ENCODE measurements at regions not wholly inside any gene's neighbourhood (a gene's known extent, or its start where the extent isn't known, plus 50 kb on each side); places are given as distances from the start of the nearest gene placed in this dataset.

- H3K27me3 ChIP-seq = no peaks in the 10 kb centered on the region
- H3K4me1 ChIP-seq = no peaks in the 10 kb centered on the region
- peaks cover 0 to 6% (median 0%) of the 10 kb centered on the region in 4 donors for H3K9me3 ChIP-seq
- H3K27ac ChIP-seq = no peak overlapping the region
- peak in 1 of 2 donors; percentile 34 for DNase-seq
- H3K4me3 ChIP-seq = no peak overlapping the region
- 63 to 73% (median 68%) methylated on average over 4 of the region's 4 CpGs for WGBS, 5 donors
- TF ChIP-seq CTCF (IDR thresholded peaks at IDR 0.05) = no peak
- no peak for TF ChIP-seq EP300 (IDR thresholded peaks at IDR 0.05)
- no peak for TF ChIP-seq POLR2AphosphoS5 (IDR thresholded peaks at IDR 0.05)
- no peaks in the 10 kb centered on the region for H3K36me3 ChIP-seq
- intact Hi-C loops (cut with DNase I; ENCODE audit: low total_unique reads) = no loop called here
Observed at GRCh38 chr11:38416141-38416540, 1818.1 kb upstream of the RAG2 start.

- Histone ChIP-seq H3K27ac (no peak overlapping the region), H3K36me3 (no peaks in the 10 kb centered on the region), H3K4me1 (no peaks in the 10 kb centered on the region), H3K9me3 (peaks cover 0 to 6% (median 0%) of the 10 kb centered on the region in 4 donors), H3K4me3 (no peak overlapping the region), H3K27me3 (no peaks in the 10 kb centered on the region)
- WGBS, 5 donors = 35 to 51% (median 40%) methylated on average over 2 of the region's 2 CpGs
- no peak for DNase-seq
- intact Hi-C loops (cut with DNase I; ENCODE audit: low total_unique reads) = no loop called here
- TF ChIP-seq EP300 (IDR thresholded peaks at IDR 0.05) (no peak), CTCF (IDR thresholded peaks at IDR 0.05) (no peak), POLR2A (IDR thresholded peaks at IDR 0.05) (no peak), POLR2AphosphoS5 (IDR thresholded peaks at IDR 0.05) (no peak)
Observed at GRCh38 chr11:38411149-38411548, 1813.1 kb upstream of the RAG2 start.

GRCh38 chr11:38402063-38402462, 1804.0 kb upstream of the RAG2 start:
- H3K36me3 ChIP-seq = no peaks in the 10 kb centered on the region
- H3K27ac ChIP-seq = no peak overlapping the region
- WGBS, 5 donors = 57 to 73% (median 72%) methylated on average over 4 of the region's 4 CpGs
- peaks cover 0 to 16% (median 4%) of the 10 kb centered on the region in 4 donors for H3K9me3 ChIP-seq
- H3K4me3 ChIP-seq = no peak overlapping the region
- no peaks in the 10 kb centered on the region for H3K27me3 ChIP-seq
- DNase-seq = no peak
- intact Hi-C loops (cut with DNase I; ENCODE audit: low total_unique reads) = no loop called here
- H3K4me1 ChIP-seq = no peaks in the 10 kb centered on the region
- TF ChIP-seq POLR2AphosphoS5 (IDR thresholded peaks at IDR 0.05) (no peak), POLR2A (IDR thresholded peaks at IDR 0.05) (no peak), CTCF (IDR thresholded peaks at IDR 0.05) (no peak), EP300 (IDR thresholded peaks at IDR 0.05) (no peak)

GRCh38 chr11:38392176-38392575, 1794.1 kb upstream of the RAG2 start:
- Histone ChIP-seq H3K9me3 (peaks cover 0 to 4% (median 0%) of the 10 kb centered on the region in 4 donors), H3K27ac (no peak overlapping the region), H3K4me1 (no peaks in the 10 kb centered on the region), H3K4me3 (no peak overlapping the region), H3K36me3 (no peaks in the 10 kb centered on the region), H3K27me3 (no peaks in the 10 kb centered on the region)
- intact Hi-C loops (cut with DNase I; ENCODE audit: low total_unique reads) = no loop called here
- TF ChIP-seq CTCF (IDR thresholded peaks at IDR 0.05) = no peak
- DNase-seq = no peak
- WGBS, 5 donors = 46 to 64% (median 60%) methylated on average over 1 of the region's 1 CpG

Measured in stomach (tissue), 8 donors.